HG03558 (cell line): ENCODE measurements at regions not wholly inside any gene's neighbourhood (a gene's known extent, or its start where the extent isn't known, plus 50 kb on each side); places are given as distances from the start of the nearest gene placed in this dataset.
"Not testable (repeated sequence)": the region's sequence is repeated elsewhere in the genome, so short reads cannot be mapped to it uniquely, and the experiment has no call there.

Experiments
- ATAC-seq: cut with Tn5 transposase; IDR thresholded peaks from one replicate; pipeline ENCODE4 v1.9.1; 2021; ENCODE audit warnings: moderate number of reproducible peaks; ENCODE audit not compliant: unreplicated experiment; ENCODE audit errors: extremely low read depth

DNA sequence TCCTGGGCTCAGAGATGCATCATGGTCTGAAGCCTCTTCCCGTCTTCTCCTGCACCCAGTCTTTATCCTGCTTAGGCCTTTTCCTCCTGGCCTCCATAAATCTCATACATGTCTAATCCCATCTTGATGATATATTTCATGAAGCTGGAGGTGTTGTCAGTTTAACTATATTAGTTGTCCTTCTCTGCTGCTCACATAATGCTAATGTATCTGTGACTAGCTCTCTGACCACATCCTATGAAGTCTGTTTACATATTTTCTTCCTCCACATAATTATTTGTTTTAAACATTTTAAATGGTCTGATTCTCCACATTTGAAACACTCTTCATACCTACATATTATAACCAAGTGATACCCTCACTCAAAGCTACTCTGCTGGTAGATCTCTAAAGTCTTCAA is 315.2 kb upstream of the RND3 start:
- no peak for ATAC-seq

DNA sequence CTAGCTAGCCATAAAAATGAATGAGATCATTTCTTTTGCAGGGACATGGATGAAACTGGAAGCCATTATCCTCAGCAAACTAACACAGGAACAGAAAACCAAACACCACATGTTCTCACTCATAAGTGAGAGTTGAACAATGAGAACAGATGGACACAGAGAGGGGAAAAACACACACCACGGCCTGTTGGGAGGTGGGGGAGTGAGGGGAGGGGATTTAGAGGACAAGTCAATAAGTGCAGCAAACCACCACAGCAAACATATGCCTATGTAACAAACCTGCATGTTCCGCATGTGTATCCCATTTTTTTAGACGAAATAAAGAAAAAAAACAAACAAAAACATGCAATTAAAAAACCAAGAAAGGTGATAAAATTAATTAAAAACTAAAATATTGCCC is 308.8 kb upstream of the RND3 start:
- ATAC-seq = not testable (repeated sequence)

DNA sequence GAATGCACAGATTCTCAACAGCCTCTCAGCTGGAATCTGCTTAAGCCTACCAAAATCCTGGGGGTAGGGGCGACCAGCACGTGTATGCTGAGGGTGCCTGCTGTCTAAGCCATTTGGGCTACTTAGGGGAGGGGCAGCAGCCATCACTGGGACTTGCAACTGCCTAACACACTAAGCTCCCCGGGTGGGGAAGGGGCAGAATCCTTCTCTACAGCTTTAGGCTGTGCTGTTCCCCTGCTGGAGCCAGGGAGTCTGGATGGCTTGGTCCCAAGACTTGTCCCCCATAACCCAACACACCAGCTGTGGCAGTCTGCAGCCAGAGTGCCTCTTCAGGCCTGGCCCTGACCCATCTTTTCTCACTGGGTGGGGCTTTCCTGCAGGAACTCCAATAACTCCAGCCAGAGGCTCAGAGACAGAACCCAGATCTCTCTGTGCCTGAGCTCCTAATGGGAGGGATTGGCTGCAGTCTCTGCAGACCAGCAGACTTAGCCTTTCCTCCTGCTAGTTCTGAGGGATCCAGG is 305.4 kb upstream of the RND3 start:
- ATAC-seq = no peak

- ATAC-seq = no peak
Observed at GRCh38 chr2:150791567-150791966, 304.1 kb upstream of the RND3 start.

DNA sequence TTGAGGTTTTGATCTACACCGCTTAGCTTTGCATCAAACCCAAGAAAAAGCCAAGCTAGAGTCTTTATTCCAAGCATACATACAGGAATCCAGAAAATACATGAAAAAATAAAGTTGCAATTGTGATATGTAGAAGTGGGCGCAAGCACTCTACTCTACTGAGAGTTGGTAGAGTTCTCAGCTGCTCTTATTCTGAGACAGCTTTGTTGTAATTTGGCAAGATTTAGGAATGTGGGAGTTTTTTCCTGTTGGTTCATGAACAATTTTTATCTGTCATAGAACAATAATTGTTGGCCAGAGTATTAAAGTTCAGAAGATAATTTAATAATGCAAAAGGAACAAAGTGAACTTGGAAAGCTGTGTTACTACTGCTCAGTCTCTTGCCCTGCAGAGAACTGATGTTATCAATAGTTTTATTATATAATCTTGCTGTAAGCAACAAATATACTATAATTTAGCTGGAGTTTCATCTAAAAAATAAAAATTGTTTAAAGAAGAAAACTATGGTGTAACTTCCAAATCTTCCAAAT is 302.0 kb upstream of the RND3 start:
- no peak for ATAC-seq

- no peak for ATAC-seq
Observed at GRCh38 chr2:150788426-150789140, 301.1 kb upstream of the RND3 start.

- ATAC-seq = no peak
Observed at GRCh38 chr2:150787353-150788093, 300.1 kb upstream of the RND3 start.

DNA sequence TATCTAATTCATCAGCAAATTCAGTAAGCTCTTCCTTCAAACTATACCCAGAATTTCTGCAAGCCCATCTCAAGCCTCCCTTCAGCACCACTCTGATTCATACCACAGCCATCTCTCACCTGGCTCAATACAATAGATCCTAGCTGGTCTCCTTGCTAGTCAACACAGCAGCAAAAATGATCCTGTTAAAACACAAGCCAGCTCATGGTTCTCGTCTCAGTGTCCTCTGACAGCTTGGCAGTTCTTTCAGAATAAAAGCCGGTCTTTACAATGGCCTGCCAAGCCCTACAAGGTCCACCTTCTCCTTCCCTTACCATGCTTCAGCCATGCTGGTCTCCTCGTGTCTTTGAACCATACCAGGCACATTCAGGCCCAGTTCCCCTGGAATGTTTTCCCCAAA is 296.9 kb upstream of the RND3 start:
- no peak for ATAC-seq

GRCh38 chr2:150783896-150784295 is 296.4 kb upstream of the RND3 start:
- ATAC-seq = no peak

GRCh38 chr2:150783015-150783414 is 295.5 kb upstream of the RND3 start:
- ATAC-seq = no peak

DNA sequence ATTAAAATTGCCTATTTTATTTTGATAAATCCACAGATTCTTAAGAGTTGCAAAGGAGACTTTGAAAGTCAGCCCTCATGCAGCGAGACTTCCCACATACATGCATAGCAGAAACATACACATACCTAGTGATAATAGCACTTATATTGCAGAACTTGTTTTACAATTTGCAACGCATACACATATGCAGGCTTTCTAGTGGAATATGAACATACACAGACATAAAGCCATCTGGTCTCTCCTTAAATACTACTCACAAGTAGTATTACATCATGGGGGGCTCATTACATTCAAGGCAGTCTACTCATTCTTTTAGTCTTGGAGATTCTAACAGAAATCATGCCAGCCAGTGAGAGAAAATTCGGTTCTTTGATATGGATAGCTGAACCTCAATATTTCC is 295.1 kb upstream of the RND3 start:
- no peak for ATAC-seq

DNA sequence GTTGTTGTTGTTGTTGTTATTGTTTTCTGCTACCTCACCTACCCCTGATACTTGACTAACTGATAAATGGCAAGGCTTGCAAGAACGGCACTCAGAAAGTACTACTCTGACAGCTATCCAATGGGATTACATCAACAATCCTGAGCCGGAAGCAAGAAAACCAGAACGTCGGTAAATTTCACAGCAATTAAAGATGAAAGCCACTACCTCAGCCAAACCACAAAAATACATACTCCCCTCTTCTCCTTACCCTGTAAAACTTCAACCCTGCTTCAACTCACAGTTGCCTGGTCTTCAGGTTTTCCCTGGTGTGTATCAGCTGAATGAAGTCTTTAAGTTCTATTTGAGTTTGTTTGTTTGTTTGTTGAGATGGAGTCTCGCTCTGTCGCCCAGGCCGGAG is 293.7 kb upstream of the RND3 start:
- no peak for ATAC-seq

DNA sequence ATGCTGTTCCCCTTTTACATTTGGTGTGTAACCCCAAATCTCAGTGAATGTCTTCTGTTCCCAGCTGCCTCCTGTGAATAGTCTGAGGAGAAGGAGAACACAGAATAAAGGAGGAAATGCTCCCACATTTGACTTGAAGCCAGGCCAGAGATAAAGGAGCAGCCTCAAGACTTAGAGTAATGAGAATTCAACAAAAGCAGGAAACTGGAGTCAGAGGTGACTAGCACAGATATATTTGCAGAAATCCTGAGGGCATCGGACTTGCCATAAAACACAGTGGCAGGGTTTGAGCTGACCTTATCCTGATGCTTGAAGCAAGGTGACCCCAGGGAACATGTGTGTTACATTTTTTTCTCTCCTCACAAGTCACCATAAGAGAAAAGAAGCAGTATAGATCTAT is 291.4 kb upstream of the RND3 start:
- no peak for ATAC-seq

- no peak for ATAC-seq
Observed at GRCh38 chr2:150769421-150769820, 282.0 kb upstream of the RND3 start.

DNA sequence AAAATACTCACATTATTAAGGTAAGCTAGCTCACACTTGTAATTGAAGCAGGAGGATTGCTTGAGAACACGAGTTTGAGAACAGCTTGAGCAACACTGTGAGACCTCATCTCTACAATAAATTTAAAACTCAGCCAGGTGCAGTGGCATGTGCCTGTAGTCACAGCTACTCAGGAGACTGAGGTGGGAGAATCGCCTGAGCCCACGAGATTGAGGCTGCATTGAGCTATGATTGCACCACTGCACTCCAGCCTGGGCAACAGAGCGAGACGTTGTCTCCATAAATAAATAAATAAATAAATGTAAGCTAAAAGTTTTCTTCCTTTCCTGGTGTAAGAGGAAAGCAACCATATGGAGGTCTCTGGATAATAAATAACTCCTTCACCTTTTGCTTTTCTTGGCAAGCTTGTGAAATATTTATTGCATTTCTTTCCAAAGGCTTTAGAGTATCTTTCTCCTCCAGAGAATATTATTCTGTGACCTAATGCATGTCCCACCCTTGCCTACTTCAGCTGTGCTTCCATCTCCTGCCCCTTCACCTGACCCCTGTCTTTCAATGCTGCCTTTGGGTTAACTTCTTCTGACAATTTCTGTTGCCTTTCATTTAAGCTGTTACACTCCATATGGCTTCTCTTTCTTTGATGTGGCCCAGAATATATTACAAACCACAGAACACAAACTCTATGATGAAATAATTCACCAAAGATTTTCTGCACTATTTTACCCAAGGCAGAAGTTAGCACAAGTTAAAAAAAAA is 280.7 kb upstream of the RND3 start:
- ATAC-seq = no peak

- ATAC-seq = no peak
Observed at GRCh38 chr2:150762571-150762970, 275.1 kb upstream of the RND3 start.

DNA sequence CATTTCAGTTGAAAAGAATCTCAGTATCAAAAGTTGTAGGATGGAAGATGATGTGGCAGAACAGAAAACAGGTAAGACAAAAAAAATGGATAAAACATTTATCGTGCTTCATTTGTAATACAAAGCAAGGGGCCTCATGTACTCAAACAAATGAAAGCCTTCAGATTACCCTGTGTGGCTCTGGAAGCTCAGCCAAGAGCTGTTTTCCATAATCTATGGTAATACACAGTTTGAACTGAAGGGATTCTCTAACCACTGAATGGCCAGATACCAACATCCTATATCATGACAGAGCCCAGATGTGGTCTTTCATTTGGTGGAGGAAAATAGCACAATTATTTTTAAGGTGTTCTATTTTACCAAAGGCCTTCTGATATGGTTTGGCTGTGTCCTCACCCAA is 272.1 kb upstream of the RND3 start:
- ATAC-seq = no peak

- no peak for ATAC-seq
Observed at GRCh38 chr2:150759106-150759505, 271.6 kb upstream of the RND3 start.

GRCh38 chr2:150752229-150752628 is 264.8 kb upstream of the RND3 start:
- no peak for ATAC-seq

- no peak for ATAC-seq
Observed at GRCh38 chr2:150750720-150751119, 263.3 kb upstream of the RND3 start.

- ATAC-seq = no peak
Observed at GRCh38 chr2:150742094-150742493, 254.6 kb upstream of the RND3 start.
